Fibroblast of upper back skin (primary cell): ENCODE measurements at regions not wholly inside any gene's neighbourhood (a gene's known extent, or its start where the extent isn't known, plus 50 kb on each side); places are given as distances from the start of the nearest gene placed in this dataset.
"Not testable (repeated sequence)": the region's sequence is repeated elsewhere in the genome, so short reads cannot be mapped to it uniquely, and the experiment has no call there.

Experiments used
- DNase-seq: peaks from one replicate; pipeline ENCODE4 v3.0.0-alpha.2; 2013

- DNase-seq, result no peak
These were observed 641.1 kb downstream of the ISL1 start for GRCh38 chr5:52024359-52024758.

DNA sequence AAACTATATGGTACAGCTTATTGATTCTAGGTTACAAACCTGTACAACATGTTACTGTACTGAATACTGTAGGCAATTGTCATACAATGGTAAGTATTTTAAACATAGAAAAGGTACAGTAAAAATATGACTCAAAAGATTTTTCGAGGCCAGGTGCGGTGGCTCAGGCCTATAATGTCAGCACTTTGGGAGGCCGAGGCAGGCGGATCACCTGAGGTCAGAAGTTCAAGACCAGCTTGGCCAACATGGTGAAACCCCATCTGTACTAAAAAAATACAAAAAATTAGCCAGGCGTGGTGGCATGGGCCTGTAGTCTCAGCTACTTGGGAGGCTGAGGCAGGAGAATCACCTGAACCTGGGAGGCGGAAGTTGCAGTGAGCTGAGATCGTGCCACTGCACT is 646.6 kb downstream of the ISL1 start:
- not testable (repeated sequence) for DNase-seq

- DNase-seq, result no peak
These were observed 658.6 kb downstream of the ISL1 start for GRCh38 chr5:52041842-52042241.

DNA sequence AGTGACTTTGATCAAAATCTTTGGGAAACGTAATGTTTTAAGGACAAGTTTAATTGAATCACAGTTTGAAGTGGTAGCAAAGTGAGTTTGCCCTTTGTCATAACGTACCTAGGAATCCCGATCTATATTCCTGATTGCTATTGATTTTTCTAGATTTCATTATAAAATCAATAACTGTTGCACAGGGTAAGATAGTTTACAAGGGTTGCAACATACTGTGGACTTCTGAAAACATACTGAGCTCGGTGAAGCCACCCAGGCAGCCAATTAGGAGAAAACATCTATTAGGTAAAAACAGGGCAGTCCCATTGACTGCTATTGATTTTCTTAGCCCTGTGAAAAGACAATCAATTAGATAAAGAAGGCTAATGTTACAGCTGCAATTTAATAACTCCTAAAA is 659.9 kb downstream of the ISL1 start:
- DNase-seq, result no peak

- DNase-seq, result no peak
These were observed 660.3 kb downstream of the ISL1 start for GRCh38 chr5:52043543-52043942.

DNA sequence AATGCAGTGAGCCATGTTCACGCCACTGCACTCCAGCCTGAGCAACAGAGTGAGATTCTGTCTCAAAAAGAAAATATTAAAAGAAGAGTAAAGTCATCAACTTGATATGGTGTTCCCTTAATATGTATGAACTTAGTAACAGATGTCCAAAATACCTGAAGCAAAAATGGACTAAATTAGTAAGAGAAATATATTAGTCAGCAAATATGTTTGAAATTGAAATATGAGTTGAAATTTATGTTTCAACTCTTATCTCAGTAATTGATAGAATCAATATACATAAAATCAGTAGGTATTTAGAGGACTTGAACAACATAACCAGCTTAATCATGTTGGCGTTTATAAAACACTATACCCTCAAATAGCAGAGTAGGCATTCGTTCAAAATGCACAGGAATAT is 668.5 kb downstream of the ISL1 start:
- no peak for DNase-seq

DNA sequence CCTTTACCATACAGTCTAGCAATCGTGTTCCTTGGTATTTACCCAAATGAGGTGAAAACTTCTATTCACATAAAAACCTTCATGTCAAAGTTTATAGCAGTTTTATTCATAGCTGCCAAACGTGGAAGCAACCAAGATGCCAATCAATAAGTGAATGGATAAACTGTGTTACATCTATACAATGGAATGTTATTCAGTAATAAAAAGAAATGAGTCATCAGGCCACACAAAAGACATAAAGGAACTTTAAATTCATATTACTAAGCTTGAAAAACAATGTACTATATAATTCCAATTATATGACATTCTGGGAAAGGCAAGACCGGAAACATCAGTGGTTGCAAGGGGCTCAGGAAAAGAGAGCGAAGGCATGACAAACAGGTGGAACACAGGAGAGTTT is 679.9 kb downstream of the ISL1 start:
- DNase-seq, result no peak

- DNase-seq, result no peak
These were observed 681.9 kb downstream of the ISL1 start for GRCh38 chr5:52065182-52065581.

DNA sequence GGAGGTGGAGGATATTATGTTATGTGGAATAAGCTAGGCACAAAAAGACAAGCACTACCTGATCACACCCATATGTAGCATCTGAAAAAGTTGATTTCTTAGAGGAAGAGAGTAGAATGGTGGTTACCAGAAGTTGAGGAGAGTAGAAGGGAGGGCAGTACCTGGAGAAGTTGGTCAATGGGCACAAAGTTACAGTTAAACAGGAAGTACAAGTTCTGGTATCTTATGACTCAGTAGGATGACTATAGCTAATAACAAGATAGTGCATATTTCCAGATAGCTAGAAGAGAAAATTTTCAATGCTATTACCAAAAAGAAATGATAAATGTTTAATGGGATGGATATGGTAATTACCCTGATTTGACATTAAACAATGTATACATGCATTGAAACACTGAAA is 686.7 kb downstream of the ISL1 start:
- DNase-seq, result no peak

DNA sequence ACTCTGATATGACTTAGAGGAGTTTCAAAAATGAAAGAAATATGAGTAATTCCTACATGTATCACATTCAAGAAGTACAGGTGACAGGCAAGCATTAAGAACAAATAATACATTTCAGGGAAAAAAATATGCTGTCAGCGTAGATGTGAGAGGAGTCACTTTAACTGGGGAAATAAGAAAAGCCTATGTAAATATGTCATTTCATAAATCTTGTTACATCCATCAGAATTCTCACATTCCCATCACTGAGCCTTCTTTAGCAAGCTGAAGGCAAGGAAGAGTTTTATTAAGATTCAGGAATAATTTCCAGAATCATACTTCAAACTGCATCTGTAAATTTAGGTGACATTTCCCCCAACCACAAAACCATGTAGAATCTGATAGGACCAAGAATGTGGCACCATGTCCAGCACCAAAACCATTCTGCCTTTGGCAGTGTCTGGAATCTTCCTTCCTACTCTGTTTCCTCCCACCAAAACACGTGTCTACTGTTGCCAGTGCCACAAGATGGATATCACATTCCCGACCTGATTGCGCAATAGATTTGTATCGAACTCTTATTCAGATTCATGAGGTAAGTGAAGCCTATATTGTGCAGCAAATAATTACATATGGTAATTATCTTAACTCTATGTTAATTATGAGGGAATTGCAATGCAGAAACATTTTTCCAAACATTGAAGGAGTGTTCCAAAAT is 690.9 kb downstream of the ISL1 start:
- no peak for DNase-seq

GRCh38 chr5:52077941-52078815 is 694.9 kb downstream of the ISL1 start:
- DNase-seq, result no peak

- DNase-seq, result not testable (repeated sequence)
These were observed 685.4 kb upstream of the ITGA1 start for GRCh38 chr5:52102311-52102710.

- DNase-seq, result no peak
These were observed 680.4 kb upstream of the ITGA1 start for GRCh38 chr5:52107210-52107905.

GRCh38 chr5:52119768-52120167 is 667.9 kb upstream of the ITGA1 start:
- no peak for DNase-seq

DNA sequence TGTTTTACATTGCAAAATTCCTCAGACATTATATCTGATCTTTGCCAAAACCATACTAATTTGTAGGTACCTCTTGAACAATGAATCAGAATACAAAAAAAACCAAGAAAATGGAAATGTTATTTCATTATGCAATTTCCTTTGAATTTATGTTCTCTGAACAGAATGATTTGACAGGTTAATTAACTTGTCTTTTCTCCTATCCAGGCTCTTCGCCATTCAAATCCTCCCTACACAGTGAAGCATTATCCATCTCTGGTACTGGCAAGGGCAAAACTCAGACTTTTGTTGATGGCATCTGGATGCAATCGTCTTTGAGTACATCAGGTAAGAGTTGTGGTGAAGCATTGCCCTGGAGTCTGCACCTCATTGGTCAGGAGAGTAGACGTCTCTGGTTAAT is 655.7 kb upstream of the ITGA1 start:
- no peak for DNase-seq

DNA sequence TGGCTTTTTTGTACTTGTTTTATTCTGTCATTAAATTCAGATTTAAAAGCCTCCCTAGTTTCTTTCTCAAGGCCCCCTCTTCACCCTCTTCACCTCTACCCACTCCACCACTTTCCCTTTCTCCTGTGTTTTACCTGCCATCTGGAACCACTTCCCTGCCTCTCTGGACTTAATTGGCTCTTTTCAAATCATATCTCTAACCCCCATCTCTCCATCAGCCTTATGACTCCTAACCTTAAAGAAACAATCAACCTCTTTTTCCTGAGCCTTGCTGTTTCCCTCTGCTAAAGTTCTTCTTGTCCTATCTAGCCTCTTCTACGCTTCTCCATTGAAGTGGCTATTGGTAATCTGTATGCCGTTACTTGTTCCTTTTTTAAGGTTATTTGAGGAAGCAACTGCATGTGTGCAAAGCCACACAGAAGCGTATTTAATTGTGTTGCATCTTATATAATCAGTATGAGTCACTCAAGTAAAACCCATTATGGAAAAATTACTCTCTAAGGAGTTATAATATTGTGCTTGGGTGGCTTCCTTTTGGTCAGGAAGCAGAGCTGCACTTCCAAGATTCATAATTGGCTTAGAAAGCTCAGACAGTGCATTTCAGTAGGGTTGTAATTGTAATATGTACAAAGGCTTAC is 653.6 kb upstream of the ITGA1 start:
- DNase-seq, result no peak

GRCh38 chr5:52139888-52140615 is 647.7 kb upstream of the ITGA1 start:
- no peak for DNase-seq

DNA sequence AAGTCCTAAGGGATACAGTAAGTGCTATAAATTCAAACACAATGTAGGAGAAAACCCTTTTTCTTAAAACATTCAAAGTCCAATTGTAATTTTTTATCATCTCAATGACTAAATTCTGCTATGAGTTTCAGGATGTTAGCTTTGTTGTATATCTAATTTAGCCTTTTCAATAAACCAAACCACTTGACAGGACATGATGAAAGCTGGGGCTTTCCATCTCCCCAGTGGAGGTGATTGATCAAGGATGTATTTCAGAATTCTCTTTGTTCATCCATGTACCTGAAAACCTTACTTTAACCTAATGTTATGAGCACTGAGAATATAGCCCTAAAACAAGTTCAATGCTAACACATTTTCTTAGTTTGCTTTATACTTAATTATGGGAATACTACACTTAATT is 639.0 kb upstream of the ITGA1 start:
- DNase-seq, result no peak

DNA sequence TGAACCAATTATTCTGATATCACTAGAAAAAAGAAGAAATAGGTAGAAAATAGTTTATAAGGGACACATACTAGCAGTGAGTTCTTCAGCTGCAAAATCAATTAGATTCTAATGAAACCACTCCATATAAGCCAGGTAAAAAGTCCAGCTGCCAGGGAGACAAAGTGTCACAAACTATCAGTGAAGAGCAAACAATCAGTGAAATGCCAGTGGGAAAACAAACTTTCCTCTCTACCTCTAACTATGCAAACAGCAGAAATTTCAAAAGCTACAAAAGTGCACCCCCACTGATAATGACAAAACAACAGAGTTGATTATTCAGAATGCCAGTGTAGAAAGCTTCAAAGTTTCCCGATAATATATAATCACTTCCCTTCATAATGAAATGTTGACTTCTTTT is 637.2 kb upstream of the ITGA1 start:
- DNase-seq, result no peak

GRCh38 chr5:52156809-52157208 is 630.9 kb upstream of the ITGA1 start:
- not testable (repeated sequence) for DNase-seq

DNA sequence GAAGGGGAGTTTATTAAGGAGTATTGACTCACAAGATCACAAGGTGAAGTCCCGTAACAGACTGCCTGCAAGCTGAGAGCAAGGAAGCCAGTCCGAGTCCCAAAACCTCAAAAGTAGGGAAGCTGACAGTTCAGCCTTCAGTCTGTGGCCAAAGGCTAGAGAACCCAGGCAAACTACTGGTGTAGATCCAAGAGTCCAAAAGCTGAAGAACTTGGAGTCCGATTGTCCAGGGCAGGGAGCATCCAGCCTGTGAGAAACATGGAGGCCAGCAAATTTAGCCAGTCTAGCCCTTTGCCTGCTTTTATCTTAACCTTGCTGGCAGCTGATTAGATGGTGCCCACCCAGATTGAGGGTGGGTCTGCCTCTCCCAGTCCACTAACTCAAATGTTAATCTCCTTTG is 621.9 kb upstream of the ITGA1 start:
- DNase-seq, result not testable (repeated sequence)

DNA sequence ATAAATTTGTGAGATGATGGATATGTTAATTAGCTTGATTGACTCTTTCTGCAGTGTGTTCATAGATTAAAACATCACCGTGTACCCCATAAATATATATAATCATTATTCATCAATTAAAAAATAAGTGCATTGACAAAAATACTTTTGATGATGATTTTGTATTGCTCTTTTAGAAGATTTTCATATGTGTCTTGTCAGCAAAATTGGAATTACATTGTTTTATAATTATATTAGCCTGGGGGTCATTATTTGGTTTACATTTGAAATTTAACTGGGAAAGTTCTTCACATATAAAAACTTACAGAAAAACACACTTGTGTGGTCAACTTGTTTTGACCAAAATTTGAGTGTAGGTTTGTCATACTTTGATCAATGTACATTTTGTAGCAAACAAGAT is 614.6 kb upstream of the ITGA1 start:
- no peak for DNase-seq

- no peak for DNase-seq
These were observed 610.5 kb upstream of the ITGA1 start for GRCh38 chr5:52177193-52177592.
